ENCODE measurements at regions not wholly inside any gene's neighbourhood (a gene's known extent, or its start where the extent isn't known, plus 50 kb on each side); places are given as distances from the start of the nearest gene placed in this dataset.

GRCh38 chr2:236365258-236366048, 101.2 kb upstream of the ASB18 start:
- H3K4me3 ChIP-seq, result no peak overlapping the region
- WGBS (ENCODE audit: missing lambda C conversion rate), result 44% methylated on average over 13 of the region's 14 CpGs
- CTCF ChIA-PET, result interaction anchor here (1.8 kb wide), 1 partner anchor 12 kb away, joined by 5 read pairs; no protein-coding TSS in a partner anchor

GRCh38 chr2:236366049-236366387, 101.8 kb upstream of the ASB18 start:
- FAIRE-seq (no peak), ATAC-seq (no peak), DNase-seq (ENCODE audit: low read depth in 1 of 2, low spot score in 1 of 2) (no peak)
- TF ChIP-seq MYC (IDR thresholded peaks at IDR 0.05; ENCODE audit: borderline replicate concordance, low read length), result no peak
- TF ChIP-seq, protein P1, sequence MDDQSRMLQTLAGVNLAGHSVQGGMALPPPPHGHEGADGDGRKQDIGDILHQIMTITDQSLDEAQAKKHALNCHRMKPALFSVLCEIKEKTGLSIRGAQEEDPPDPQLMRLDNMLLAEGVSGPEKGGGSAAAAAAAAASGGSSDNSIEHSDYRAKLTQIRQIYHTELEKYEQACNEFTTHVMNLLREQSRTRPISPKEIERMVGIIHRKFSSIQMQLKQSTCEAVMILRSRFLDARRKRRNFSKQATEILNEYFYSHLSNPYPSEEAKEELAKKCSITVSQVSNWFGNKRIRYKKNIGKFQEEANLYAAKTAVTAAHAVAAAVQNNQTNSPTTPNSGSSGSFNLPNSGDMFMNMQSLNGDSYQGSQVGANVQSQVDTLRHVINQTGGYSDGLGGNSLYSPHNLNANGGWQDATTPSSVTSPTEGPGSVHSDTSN (IDR thresholded peaks at IDR 0.05), result no peak
- TF ChIP-seq SREBF2 (IDR thresholded peaks at IDR 0.05), result no peak
- no peak for TF ChIP-seq NR3C1 (IDR thresholded peaks at IDR 0.05)
- TF ChIP-seq, protein P2, sequence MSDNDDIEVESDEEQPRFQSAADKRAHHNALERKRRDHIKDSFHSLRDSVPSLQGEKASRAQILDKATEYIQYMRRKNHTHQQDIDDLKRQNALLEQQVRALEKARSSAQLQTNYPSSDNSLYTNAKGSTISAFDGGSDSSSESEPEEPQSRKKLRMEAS (IDR thresholded peaks at IDR 0.05), result no peak
- TF ChIP-seq, protein P3, sequence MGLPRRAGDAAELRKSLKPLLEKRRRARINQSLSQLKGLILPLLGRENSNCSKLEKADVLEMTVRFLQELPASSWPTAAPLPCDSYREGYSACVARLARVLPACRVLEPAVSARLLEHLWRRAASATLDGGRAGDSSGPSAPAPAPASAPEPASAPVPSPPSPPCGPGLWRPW (IDR thresholded peaks at IDR 0.05), result no peak
- TF ChIP-seq HOXB13 (CRISPR knock-in tag; IDR thresholded peaks at IDR 0.05; ENCODE audit: low read depth), result no peak
- TF ChIP-seq ZNF302 (CRISPR knock-in tag; IDR thresholded peaks at IDR 0.05), result no peak
- no peak for TF ChIP-seq TFCP2L1 (CRISPR knock-in tag; IDR thresholded peaks at IDR 0.05)
- TF ChIP-seq, protein P4, sequence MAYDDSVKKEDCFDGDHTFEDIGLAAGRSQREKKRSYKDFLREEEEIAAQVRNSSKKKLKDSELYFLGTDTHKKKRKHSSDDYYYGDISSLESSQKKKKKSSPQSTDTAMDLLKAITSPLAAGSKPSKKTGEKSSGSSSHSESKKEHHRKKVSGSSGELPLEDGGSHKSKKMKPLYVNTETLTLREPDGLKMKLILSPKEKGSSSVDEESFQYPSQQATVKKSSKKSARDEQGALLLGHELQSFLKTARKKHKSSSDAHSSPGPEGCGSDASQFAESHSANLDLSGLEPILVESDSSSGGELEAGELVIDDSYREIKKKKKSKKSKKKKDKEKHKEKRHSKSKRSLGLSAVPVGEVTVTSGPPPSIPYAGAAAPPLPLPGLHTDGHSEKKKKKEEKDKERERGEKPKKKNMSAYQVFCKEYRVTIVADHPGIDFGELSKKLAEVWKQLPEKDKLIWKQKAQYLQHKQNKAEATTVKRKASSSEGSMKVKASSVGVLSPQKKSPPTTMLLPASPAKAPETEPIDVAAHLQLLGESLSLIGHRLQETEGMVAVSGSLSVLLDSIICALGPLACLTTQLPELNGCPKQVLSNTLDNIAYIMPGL (CRISPR knock-in tag; IDR thresholded peaks at IDR 0.05; ENCODE audit: borderline replicate concordance), result no peak
- TF ChIP-seq FOSL2 (IDR thresholded peaks at IDR 0.05), result no peak
- TF ChIP-seq FOSL2 (CRISPR knock-in tag; IDR thresholded peaks at IDR 0.05), result no peak
- no peak for TF ChIP-seq EHMT2 (IDR thresholded peaks at IDR 0.05; ENCODE audit: low read depth)
- no peak for TF ChIP-seq RFX5 (IDR thresholded peaks at IDR 0.05)
- TF ChIP-seq KDM5A (IDR thresholded peaks at IDR 0.05), result no peak
- no peak for TF ChIP-seq ATOH8 (CRISPR knock-in tag; IDR thresholded peaks at IDR 0.05; ENCODE audit: low read depth)
- TF ChIP-seq CTCF (IDR thresholded peaks at IDR 0.05), result no peak
- no peak overlapping the region for H3K4me3 ChIP-seq
- 31% methylated on average over 7 of the region's 7 CpGs for WGBS (ENCODE audit: missing lambda C conversion rate)
- no peaks in the 10 kb centered on the region for H3K9me3 ChIP-seq
- POLR2A ChIA-PET, result no interaction called here
- no peak overlapping the region for H3K27ac ChIP-seq
- no peak overlapping the region for H3K4me2 ChIP-seq
- CTCF ChIA-PET, result interaction anchor here (1.8 kb wide), 1 partner anchor 12 kb away, joined by 5 read pairs; no protein-coding TSS in a partner anchor
- H3K4me1 ChIP-seq, result no peaks in the 10 kb centered on the region

More at GRCh38 chr2:236365258-236366048, 101.2 kb upstream of the ASB18 start:
- Histone ChIP-seq H3K9me3 (no peaks in the 10 kb centered on the region), H3K4me2 (no peak overlapping the region), H3K4me1 (no peaks in the 10 kb centered on the region), H3K27ac (no peak overlapping the region)
- ATAC-seq (no peak), FAIRE-seq (no peak), DNase-seq (ENCODE audit: low read depth in 1 of 2, low spot score in 1 of 2) (no peak)
- POLR2A ChIA-PET, result no interaction called here
- no peak for TF ChIP-seq CBX8 (IDR thresholded peaks at IDR 0.05)
- no peak for TF ChIP-seq USF2 (IDR thresholded peaks at IDR 0.05)
- TF ChIP-seq ATOH8 (CRISPR knock-in tag; IDR thresholded peaks at IDR 0.05; ENCODE audit: low read depth), result no peak
- TF ChIP-seq EP300 (IDR thresholded peaks at IDR 0.05), result no peak
